Stimulated activated CD4-positive, alpha-beta T cell treated with anti-CD3 and anti-CD28 coated beads, Interleukin-4, amount 100 ng/mL, for 1 hour (primary cell): ENCODE measurements at regions not wholly inside any gene's neighbourhood (a gene's known extent, or its start where the extent isn't known, plus 50 kb on each side); places are given as distances from the start of the nearest gene placed in this dataset.
"Not testable (repeated sequence)": the region's sequence is repeated elsewhere in the genome, so short reads cannot be mapped to it uniquely, and the experiment has no call there.

Experiments used
- DNase-seq: peaks from one replicate; pipeline ENCODE4 v3.0.0-alpha.2; 2020

DNA sequence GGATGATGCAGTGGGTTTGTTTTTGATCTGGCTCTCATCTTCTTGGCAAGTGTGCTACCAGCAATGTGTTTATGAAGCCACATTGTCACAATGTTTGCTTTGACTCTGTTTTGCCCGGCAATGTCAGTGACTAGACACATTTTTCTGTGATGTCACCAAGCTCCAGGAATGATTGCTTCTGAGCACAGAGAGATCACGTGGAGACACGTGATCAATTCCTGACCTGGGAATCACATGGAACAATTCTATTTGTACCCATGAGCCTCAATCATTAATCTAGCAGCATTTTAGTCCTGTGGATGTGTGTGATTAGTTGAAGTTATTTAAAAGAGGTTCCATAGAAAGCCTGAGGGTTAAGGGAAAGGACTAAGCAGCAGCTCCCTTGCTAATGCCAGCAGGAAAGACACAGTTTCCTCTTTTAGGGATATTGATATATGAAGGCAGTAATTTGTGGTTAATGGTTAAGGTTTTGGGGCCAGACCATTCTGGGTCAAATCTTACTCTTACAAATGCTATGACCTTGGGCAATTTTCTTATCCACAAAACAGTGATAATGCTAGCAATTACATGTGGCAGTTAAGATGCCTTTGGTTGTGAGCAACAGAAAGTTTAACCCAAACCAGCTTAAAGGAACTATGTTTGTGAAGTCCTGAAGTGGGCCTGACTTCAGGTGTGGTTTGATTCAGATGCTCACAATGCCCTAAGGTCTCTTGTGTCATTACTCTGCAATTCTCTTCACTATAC is 59.0 kb downstream of the FASLG start:
- DNase-seq, result no peak

DNA sequence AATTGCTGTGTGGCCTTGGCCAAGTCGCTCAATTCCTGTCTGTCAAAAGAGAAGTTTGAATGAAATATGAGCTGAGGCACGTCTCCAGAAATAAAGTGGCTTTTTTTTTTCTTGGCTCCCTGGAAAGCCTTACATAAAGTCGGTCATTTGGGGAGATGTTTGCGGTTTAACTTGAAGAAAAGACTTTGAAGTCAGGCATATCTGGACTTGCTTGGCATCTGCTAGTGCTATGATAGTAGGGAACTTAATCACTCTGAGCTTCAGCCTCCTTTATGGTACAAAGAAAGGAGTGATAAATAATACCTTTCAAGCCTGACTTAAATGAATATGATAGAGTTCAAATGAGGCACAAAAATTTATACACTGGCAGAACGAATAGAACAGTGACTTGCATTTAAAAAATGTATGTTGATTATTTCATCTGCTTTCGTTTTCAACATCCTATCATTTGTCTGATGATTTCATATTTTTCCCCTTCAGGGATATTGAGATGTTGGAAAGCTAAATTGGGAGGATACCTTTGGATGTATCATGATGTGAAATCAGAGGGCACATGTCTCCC is 60.2 kb downstream of the FASLG start:
- DNase-seq, result no peak

DNA sequence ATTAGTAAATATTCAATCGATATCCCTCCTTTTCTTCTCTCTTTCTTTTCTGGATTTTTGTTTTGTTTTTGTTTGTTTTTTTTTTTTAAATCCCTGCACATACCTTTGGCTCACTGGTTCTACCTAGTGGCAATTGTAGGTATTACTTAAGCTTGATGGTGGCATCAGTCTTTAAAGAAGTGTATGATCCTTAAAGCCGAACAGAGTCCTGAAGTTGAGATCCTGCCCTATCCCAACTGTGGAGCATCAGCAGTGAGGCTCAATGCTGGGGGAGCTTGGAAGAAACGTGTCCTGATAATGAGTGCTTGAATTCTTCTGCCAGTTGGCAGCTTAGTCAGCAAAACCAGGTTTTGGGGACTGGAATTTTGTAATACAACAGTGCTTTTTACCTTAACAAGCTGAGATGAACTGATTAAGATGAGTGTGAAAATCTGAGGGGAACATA is 60.8 kb downstream of the FASLG start:
- no peak for DNase-seq

DNA sequence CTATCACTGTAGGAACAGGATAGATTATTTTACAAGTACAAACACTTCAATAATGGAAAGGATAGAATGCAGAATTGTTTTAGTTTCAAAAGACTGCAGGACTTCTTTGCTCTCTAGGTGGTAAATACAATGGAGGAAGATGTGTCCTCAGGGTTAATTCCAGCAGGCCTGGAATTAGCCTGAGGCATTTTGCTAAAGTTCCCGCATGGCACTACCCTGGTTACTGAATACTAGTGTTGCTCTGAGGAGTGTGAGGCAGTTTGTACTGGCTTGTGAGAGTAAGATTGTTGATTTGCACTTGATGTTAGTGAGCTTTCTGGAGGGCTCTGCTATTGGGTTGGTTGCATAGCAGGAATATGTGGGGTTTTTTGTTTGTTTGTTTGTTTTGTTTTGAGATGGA is 61.4 kb downstream of the FASLG start:
- no peak for DNase-seq

DNA sequence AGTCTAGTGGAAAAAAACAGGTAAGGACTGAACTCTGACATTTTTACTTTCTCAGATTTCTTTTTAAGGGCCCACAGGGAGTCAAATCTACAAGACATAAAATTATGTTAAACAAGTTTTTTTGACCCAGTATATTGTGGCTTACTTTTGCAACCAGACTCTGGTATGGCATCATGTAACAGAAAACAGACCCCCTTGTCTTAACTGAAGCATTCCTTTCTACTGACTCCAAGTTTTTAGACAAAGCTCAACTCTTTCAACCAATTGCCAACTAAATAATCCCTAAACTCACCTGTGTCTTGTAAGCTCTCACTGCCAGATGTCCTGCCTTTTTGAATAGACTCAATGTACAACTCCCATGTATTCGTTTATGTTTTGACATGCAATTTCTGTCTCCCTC is 64.3 kb downstream of the FASLG start:
- no peak for DNase-seq

DNA sequence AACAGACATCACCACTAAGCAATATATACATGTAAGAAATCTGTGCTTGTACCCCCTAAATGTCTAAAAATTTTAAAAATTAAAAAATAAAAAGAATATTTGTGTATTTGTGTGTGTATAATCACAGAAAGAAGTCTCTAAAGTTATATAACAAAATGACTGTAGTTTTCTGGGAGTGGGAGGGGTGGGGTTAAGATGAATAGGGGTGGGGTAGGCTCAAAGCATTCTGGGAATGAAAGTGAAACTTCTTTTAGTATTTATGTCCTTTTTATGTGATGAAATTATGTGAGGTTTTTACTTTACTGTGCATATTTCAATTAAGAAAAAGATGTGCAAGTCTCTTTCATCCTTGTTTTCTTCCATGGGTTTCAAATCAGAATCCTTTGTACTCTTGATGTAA is 65.3 kb downstream of the FASLG start:
- DNase-seq, result no peak

DNA sequence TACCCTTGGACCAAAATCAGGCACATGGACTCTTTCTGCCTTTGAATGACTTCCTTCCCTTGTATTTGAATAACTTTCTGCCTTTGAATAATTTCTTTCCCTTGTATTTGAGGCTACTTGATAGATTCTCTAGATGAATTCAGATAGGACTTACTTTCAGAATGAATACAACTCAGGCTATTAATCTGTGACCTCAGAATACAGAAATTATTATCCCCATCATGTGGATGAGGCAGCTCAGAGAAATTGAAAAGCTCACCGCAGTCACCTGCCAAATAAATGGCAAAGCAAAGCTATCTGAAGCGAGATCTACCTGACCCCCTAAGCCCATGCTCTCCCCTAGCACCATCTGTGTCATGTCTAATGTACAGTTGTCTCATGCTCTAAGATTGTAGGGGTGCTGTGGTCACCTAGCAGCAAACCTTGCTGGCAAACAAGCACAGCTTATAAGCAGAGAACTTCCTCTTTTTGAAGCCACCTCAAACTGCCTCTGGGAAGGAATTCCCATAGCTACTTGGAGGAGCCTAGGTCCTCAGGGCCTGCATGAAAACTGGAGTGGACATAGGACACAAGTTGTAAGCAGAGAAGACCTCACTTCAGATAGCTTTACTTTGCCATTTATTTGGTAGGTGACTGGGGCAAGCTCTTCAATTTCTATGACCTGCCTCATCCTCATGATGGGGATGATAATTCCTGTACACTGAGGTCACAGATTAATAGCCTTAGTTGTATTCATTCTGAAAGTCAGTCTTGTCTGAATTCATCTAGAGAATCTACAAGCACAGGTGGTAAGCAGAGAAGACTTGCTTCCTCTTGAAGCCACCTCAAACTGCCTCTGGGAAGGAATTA is 66.1 kb downstream of the FASLG start:
- no peak for DNase-seq

DNA sequence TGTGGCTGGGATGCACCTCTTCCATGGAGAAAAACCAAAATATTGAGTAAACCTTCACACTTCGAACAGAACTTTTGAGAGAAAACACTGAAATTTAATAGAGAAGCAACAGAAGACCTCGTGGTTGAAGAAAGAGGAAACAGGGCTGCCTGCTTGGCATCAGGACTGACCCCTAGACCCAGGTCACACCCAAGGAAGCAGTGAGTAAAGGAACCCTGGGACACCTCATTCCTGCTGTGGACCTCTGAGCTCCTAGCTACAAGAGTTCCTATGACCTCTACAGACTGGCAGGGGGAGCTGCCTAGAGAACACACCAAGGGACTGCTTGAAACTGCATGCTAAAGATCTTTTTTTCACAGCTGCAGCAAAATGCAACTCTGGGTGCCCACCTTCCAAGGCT is 67.8 kb downstream of the FASLG start:
- DNase-seq, result no peak

DNA sequence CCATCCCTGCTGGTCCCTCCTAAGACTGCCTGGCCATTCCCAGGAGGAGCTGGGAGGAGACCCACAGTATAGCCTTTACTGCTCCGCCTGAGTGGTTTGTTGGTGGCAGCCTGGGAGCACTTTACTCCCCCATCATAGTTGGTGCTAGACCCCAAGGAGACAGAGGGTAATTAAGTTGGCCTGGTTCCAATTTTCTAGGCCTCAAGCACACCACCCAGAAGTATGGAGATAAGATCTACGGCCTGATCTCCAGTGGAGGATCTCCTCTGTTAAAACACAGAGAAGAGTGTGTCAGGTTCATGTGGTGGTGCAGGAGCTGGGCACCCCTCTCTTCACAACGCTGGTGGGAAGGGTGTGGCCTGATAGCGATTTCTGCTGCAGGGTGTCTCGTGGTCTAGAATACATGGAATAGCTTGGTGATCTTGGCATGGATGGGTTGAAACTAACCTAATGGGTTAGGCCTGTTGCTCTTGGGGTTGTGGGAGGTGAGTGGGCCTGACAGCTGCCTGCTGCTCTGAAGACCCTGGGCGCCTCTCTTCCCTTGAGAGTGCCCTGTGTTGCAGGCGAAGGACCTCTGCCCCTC is 68.5 kb downstream of the FASLG start:
- no peak for DNase-seq

DNA sequence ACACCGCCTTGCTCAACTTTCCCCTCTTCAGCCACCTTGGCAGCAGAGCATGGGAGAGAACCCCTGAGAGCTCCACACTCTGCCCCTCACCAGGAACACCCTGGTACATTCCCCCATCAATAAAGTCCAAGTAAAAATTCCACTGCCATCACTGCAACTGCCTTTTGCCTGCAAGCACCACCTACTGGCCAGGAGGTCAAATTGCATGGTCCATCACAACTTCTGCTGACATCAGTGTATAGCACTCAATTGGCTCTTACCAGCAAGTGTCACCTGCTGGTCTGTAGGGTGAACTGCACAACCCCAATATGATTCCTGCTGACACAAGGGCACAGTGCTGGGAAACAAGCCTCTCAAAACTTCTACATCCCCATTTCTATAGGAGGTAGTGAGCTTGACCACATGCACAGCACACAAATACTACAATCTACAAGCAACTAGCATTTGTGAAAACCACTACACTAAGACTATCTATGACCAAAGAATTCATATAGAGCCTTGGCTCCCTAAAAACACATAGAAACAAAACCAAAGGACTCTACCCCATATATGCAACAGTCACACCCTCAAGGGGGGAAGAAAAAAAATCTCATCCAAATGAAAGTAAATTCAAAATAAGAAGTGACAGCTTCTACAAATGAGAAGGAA is 69.2 kb downstream of the FASLG start:
- peak; percentile 36 for DNase-seq

DNA sequence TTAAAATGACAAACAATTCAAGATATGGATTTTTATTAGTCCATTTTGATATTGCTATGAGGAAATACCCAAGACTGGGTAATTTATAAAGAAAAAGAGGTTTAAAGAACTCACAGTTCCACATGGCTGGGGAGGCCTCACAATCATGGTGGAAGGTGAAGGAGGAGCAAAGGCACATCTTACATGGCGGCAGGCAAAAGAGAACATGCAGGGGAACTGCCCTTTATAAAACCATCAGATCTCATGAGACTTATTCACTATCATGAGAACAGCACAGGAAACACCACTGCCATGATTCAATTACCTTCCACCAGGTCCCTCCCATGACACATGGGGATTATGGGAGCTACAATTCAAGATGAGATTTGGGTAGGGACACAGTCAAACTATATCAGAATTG is 69.8 kb downstream of the FASLG start:
- DNase-seq, result not testable (repeated sequence)

DNA sequence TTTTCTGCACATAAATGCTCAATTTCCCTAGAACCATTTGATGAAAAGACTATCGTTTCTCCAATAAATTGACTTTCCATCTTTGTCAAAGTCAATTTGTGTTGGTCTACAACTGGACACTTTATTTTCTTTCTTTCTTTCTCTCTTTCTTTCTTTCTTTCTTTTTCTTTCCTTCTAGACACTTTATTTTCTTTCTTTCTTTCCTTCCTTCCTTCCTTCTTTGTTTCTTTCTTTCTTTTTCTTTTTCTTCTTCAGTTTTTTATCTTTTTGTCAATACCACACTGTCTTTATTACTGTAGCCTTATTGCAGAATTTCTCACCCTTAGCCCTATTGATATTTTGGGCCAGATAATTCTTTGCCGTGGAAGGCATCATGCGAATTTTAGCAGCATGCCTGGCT is 73.5 kb downstream of the FASLG start:
- no peak for DNase-seq

DNA sequence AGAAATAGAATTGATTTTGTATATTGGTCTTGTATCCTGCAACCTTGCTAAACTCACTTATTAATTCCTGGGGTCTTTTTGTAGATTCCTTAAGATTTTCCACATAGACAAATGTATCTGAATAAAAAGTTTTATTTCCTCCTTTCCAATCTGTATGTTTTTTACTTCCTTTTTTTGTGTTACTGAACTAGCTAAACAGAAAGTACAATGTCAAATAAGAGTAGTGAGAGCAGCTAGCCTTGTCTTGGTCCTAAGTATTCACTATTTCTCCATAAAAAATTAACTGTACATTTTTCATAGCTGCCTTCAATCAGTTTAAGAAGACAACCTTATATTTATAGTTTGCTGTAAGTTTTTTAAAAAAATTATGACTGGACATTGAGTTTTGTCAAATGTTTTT is 74.9 kb downstream of the FASLG start:
- DNase-seq, result no peak

DNA sequence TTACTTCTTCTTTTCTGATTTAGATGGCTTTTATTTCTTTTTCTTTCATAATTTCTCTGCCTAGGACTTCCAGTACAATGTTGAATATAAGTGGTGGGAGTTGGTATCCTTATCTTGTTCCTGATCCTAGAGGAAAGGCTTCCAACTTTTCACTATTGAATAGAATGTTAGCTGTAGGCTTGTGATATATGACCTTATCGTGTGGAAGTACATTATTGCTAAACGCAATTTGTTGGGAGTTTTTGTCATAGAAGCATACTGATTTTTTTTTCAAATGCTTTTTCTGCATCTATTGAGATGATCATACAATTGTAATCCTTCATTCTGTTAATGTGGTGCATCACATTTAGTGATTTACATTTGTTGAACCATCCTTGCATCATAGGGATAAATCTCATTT is 79.5 kb downstream of the FASLG start:
- DNase-seq, result no peak

DNA sequence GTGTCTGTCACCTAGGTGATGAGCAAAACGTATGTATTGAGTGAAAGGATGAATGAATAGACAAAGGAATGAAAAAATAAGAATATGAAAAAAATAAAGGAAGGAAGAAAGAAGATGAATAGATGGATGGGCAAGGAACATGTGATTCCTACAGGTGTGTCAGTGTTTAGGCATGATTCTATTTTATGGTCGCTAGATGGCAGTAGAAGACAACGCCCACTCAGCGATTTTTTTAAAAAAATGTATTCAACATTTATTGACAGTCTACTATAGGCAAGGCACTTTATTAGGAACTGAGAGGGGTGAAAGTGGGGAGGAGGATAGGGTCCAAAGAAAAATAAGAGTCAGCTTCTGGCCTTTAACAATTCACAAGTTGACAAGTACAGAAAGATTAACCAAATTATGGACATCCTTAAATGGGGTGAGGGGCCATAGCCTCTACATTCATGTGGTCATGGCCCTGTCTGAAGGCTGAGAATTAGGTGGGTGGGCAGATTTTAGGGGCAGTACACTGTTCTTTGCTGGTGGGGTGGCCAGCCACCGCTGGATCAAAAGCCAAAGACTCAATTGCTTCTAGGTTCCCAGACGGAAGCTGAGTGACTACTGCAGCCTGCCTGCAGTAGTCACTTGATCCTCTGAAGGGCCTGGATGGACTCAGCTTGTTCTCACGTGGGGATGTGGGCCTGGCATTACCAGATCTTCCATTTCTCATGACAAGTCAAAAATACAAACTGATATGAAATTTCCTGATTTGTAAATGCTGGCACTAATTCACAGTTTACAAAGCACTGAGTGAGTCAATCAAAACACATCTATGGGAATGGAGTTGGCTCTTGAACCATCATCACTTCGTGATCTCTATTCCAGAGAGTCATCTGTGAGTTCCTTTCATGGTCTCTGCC is 83.9 kb downstream of the FASLG start:
- no peak for DNase-seq

DNA sequence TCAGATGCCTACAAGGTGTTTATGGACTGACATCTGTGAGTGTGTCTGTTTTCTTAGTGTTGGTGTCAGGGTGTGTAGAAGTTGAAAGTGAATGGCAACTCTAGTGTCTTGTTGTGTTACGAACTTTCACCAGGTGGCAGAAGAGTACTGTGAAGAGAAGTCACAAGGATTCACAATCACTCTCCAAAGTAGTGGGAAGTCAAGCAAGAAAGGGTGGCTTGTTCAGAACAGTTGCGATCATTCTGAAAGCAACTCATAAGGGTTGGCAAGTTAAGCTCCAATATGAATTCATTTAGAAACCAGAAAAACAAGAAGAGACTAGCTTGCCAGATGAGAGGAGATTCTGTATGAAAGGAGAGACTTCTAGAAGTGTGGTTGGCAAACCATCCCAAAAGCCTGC is 86.1 kb downstream of the FASLG start:
- no peak for DNase-seq

DNA sequence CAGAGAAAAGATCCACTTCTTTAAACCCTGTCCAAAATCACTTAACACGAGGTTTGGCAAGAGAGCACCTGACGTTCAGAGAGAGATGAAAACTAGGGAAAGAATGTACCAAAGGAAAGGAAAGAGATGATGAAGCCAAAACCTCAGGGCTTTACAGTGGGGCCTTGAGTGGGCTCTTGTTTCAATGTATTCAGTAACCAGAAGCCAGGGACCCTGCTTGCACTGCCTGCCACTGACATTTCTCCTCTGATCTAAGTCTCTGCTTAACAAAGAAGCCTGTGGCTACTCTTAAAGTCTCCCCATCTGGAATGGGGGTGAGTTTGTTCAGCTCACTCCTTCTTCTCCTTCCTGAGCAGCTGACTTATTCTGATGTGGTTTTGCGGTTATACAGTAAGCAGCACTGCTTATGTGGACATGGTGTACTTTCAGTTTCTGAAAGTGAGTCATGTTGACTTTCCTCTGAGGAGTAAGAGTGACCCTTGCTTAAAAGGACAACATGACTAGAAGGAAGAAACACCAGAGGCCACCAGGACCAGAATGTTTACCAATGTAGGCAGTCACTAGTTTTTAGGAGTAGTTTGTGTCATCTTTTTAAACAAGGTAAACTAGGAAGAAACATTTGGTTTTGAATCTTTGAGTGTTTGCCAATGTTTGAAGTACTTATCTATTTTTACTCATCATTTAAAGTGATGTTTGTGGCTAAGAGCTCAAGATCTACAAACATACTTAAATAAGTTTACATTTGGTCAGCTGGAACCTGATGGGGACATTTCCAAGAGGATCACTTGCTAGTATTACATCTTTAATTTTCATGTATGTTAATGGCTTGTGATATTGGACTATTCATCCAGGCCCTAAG is 87.4 kb downstream of the FASLG start:
- DNase-seq, result no peak

DNA sequence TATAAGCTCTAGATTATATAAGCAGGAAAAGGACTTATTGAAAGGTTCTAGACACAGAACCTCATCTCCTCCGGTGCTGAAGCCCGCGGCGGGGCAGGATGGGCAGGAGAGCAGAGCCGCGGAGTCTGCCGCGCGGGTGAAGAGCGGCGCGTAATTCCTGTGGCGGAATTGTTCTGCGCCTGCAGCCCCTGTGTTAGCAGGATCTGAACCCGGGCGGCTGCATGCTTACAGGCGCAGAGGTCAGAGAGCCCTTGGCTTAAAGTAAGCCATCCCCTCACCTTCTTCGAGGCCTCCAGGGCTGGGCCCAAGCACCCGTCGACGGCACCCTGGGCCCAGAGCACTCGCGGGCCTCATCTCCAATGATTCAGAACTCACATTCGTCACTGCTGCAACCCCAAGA is 89.3 kb downstream of the FASLG start:
- no peak for DNase-seq

DNA sequence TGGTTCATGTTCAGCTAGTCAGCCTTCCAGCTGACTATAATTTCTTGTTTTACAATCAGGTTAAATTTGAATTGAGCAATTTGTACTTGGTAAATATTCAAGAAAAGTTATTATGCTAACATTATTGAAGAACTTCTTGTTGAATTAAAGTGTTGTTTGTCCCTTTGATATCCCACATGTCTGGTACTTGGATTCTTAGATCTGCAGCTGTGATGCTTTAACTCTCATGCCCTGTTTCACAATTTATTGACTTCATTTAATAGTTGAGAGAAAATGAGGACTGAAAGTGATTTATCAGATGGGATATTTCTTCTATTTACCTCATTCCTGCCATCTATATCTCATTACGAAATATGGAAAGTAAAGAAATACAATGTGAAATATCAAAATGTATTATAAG is 92.8 kb downstream of the FASLG start:
- no peak for DNase-seq

DNA sequence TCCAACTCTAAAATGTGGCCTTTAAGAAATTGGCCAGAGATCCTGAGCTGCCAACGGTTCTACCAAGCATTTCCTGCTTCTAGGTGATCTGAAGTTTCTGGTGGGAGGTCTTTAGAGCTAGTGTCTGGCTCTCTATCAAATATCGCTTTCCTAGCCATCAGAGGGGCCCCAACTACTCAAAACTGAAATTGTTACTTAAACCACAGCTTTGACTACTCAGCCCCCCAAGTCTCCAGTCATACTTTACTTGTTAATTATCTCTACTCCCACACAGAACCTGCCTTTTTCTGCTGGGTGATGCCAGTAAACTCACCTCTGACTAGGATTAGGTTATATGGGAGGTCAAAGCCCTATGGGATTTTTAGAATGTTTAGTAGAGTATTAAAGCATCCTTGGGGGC is 95.1 kb downstream of the FASLG start:
- DNase-seq, result no peak

DNA sequence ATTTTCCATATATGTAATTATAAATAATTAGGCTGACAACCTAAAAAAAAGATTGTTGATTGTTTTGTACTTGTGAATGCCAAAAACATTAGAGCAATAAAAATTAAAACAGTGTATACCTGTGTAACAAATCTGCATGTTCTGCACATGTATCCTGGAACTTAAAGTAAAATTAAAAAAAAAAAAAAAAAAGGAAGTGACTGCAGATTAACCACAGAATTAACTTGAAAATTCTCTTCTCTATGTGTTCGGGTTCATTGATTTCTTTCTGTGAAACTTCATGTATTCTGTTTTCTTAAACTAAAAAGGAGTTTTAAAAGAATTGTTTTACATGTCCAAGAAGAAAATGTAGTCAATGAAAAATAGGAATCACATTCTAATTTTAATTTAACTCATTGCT is 95.7 kb downstream of the FASLG start:
- DNase-seq, result no peak
